OCI-LY3 (cell line): ENCODE measurements at regions not wholly inside any gene's neighbourhood (a gene's known extent, or its start where the extent isn't known, plus 50 kb on each side); places are given as distances from the start of the nearest gene placed in this dataset.
"Not testable (repeated sequence)": the region's sequence is repeated elsewhere in the genome, so short reads cannot be mapped to it uniquely, and the experiment has no call there.

Source experiments
- H2AFZ ChIP-seq: fragments of 200-600, 300-600 bp; shearing (Covaris generic); 2 replicates; pipeline ENCODE4 v1.6.0; 2014; ENCODE audit warnings: antibody characterized with exemption, low read depth, low read length
- H3K27ac ChIP-seq: fragments of 200-600, 300-600 bp; sonication (generic); 2 replicates; pipeline ENCODE4 v1.5.1; 2014; ENCODE audit warnings: mild to moderate bottlenecking, low read length, moderate library complexity, mixed read lengths
- H3K27me3 ChIP-seq: fragments of 200-600, 300-600 bp; sonication (generic); 2 replicates; pipeline ENCODE4 v1.6.1; 2014; ENCODE audit warnings: low read depth, low read length, mixed read lengths
- H3K36me3 ChIP-seq: fragments of 200-600, 300-600 bp; sonication (generic); replicated peaks from 2 replicates; pipeline ENCODE3; 2014; ENCODE audit warnings: low read depth, low read length, mixed read lengths
- H3K4me1 ChIP-seq: fragments of 300-600, 200-600 bp; sonication (generic); 2 replicates; pipeline ENCODE4 v1.6.1; 2014; ENCODE audit warnings: low read length, mixed read lengths
- H3K4me2 ChIP-seq: fragments of 200-600, 300-600 bp; sonication (generic); 2 replicates; pipeline ENCODE4 v1.6.1; 2014; ENCODE audit warnings: low read length, mixed read lengths
- H3K4me3 ChIP-seq: fragments of 300-600, 200-600 bp; sonication (generic); 2 replicates; pipeline ENCODE4 v1.5.1; 2014; ENCODE audit warnings: antibody characterized with exemption, mild to moderate bottlenecking, low read length, moderate library complexity
- H3K79me2 ChIP-seq: fragments of 300-600, 200-600 bp; shearing (Covaris generic); 2 replicates; pipeline ENCODE4 v1.6.1; 2014; ENCODE audit warnings: mild to moderate bottlenecking, low read length, mixed read lengths
- H3K9ac ChIP-seq: fragments of 300-600, 200-600 bp; shearing (Covaris generic); 2 replicates; pipeline ENCODE4 v1.6.0; 2014; ENCODE audit warnings: mild to moderate bottlenecking, low read length, moderate library complexity
- H3K9me3 ChIP-seq: fragments of 200-600, 300-600 bp; shearing (Covaris generic); 2 replicates; pipeline ENCODE4 v1.6.1; 2014; ENCODE audit warnings: low read length, mixed read lengths; ENCODE audit not compliant: insufficient read depth
- H4K20me1 ChIP-seq: fragments of 200-600, 300-600 bp; sonication (generic); 2 replicates; pipeline ENCODE4 v1.6.1; 2016; ENCODE audit warnings: low read length, mixed read lengths; ENCODE audit not compliant: insufficient read depth
- EZH2phosphoT487 ChIP-seq: fragments of 200-600 bp; shearing (Covaris generic); IDR thresholded peaks from 2 replicates; pipeline ENCODE4 v1.6.1; 2018; ENCODE audit warnings: antibody characterized with exemption, mixed run types, low read depth
- TF ChIP-seq, protein P1 (sequence below): fragments of 200-600, 300-600 bp; sonication (generic); IDR thresholded peaks from 2 replicates; pipeline ENCODE4 v1.5.1; 2014; ENCODE audit warnings: antibody characterized with exemption, low read length, low read depth

DNA sequence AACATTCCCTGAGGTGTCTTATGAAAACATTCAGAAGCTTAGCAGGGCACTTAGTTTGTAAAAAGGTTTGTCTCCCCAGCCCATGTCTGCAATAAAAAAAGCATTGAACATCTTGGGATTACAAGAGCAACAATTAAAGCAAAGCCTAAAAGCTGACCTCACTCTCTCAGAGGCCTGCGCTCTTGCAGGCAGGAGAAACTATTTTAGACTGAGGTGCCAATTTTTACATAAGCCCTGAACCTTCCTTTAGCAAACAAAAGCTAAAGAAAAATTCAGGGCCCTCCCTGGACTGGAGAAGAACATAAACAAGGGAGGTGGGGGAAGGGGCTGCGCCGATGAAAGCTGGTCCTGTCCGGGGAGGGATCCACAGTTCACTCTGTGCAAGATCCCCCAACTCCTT is 312.7 kb upstream of the RNF32 start:
- Histone ChIP-seq H3K79me2 (no peaks in the 10 kb centered on the region), H3K4me1 (no peaks in the 10 kb centered on the region), H3K4me3 (no peak overlapping the region), H2AFZ (no peak overlapping the region), H3K27me3 (no peaks in the 10 kb centered on the region), H3K4me2 (no peak overlapping the region), H3K36me3 (no peaks in the 10 kb centered on the region), H4K20me1 (no peaks in the 10 kb centered on the region), H3K9ac (no peak overlapping the region), H3K27ac (no peak overlapping the region), H3K9me3 (no peaks in the 10 kb centered on the region)
- TF ChIP-seq EZH2phosphoT487: no peak
- TF ChIP-seq, protein P1, sequence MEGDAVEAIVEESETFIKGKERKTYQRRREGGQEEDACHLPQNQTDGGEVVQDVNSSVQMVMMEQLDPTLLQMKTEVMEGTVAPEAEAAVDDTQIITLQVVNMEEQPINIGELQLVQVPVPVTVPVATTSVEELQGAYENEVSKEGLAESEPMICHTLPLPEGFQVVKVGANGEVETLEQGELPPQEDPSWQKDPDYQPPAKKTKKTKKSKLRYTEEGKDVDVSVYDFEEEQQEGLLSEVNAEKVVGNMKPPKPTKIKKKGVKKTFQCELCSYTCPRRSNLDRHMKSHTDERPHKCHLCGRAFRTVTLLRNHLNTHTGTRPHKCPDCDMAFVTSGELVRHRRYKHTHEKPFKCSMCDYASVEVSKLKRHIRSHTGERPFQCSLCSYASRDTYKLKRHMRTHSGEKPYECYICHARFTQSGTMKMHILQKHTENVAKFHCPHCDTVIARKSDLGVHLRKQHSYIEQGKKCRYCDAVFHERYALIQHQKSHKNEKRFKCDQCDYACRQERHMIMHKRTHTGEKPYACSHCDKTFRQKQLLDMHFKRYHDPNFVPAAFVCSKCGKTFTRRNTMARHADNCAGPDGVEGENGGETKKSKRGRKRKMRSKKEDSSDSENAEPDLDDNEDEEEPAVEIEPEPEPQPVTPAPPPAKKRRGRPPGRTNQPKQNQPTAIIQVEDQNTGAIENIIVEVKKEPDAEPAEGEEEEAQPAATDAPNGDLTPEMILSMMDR: no peak

- Histone ChIP-seq H2AFZ (no peak overlapping the region), H3K27me3 (no peaks in the 10 kb centered on the region), H3K36me3 (no peaks in the 10 kb centered on the region), H3K79me2 (no peaks in the 10 kb centered on the region), H4K20me1 (no peaks in the 10 kb centered on the region), H3K4me3 (no peak overlapping the region), H3K27ac (no peak overlapping the region), H3K9ac (no peak overlapping the region), H3K4me1 (no peaks in the 10 kb centered on the region), H3K4me2 (no peak overlapping the region), H3K9me3 (no peaks in the 10 kb centered on the region)
- TF ChIP-seq EZH2phosphoT487: no peak
- TF ChIP-seq, protein P1: no peak
Observed at GRCh38 chr7:156327474-156327873, 313.1 kb upstream of the RNF32 start.

DNA sequence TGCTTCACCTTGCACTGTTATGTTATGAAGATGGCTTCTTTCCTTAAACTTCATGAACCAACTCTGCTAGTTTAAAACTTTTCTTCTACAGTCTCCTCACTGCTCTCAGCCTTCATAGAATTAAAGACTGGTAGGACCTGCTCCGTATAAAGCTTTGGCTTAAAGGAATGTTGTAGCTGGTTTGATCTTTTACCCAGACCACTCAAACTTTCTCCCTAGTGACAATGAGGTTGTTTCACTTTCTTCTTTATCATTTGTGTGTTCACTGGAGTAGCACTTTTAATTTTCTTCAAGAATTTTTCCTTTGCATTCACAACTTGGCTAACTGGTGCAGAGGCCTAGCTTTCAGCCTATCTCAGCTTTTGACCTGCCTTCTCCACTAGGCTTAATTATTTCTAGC is 316.4 kb upstream of the RNF32 start:
- TF ChIP-seq, protein P1: no peak
- H4K20me1 ChIP-seq: no peaks in the 10 kb centered on the region
- H3K4me1 ChIP-seq: no peaks in the 10 kb centered on the region
- no peaks in the 10 kb centered on the region for H3K27me3 ChIP-seq
- no peak overlapping the region for H3K9ac ChIP-seq
- H3K27ac ChIP-seq: no peak overlapping the region
- H3K79me2 ChIP-seq: no peaks in the 10 kb centered on the region
- no peak overlapping the region for H2AFZ ChIP-seq
- no peaks in the 10 kb centered on the region for H3K36me3 ChIP-seq
- H3K9me3 ChIP-seq: no peaks in the 10 kb centered on the region
- H3K4me2 ChIP-seq: no peak overlapping the region
- H3K4me3 ChIP-seq: no peak overlapping the region

DNA sequence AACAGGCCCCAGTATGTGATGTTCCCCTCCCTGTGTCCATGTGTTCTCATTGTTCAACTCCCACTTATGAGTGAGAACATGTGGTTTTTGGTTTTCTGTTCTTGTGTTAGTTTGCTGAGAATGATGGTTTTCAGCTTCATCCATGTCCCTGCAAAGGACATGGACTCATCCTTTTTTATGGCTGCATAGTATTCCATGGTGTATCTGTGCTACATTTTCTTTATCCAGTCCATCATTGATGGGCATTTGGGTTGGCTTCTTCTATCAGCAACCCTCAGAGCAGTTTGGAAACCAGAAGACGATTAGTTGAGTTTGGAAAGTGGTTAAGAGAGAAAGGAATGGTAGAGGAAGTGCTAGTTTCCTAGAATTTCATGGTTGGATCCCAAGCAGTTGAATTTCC is 319.1 kb upstream of the RNF32 start:
- H3K36me3 ChIP-seq, H3K4me2 ChIP-seq, H2AFZ ChIP-seq, H3K4me3 ChIP-seq, H3K9ac ChIP-seq, H3K4me1 ChIP-seq, H3K9me3 ChIP-seq, H4K20me1 ChIP-seq, H3K27me3 ChIP-seq, H3K27ac ChIP-seq, H3K79me2 ChIP-seq: not testable (repeated sequence)

GRCh38 chr7:156318926-156319325 is 321.6 kb upstream of the RNF32 start:
- H3K36me3 ChIP-seq: no peaks in the 10 kb centered on the region
- H3K27me3 ChIP-seq: no peaks in the 10 kb centered on the region
- TF ChIP-seq, protein P1: no peak
- TF ChIP-seq EZH2phosphoT487: no peak
- no peak overlapping the region for H3K9ac ChIP-seq
- H3K27ac ChIP-seq: no peak overlapping the region
- H4K20me1 ChIP-seq: no peaks in the 10 kb centered on the region
- no peak overlapping the region for H3K4me3 ChIP-seq
- no peak overlapping the region for H2AFZ ChIP-seq
- H3K4me1 ChIP-seq: no peaks in the 10 kb centered on the region
- H3K79me2 ChIP-seq: no peaks in the 10 kb centered on the region
- no peak overlapping the region for H3K4me2 ChIP-seq
- H3K9me3 ChIP-seq: no peaks in the 10 kb centered on the region
